GM12864 (cell line): ENCODE measurements at regions not wholly inside any gene's neighbourhood (a gene's known extent, or its start where the extent isn't known, plus 50 kb on each side); places are given as distances from the start of the nearest gene placed in this dataset.

Experiments
- DNase-seq: peaks from one replicate; pipeline ENCODE4 v3.0.0-alpha.2; 2011; ENCODE audit warnings: low read depth
- H3K4me3 ChIP-seq: 2 replicates; pipeline ENCODE4 v1.5.1; 2011; ENCODE audit warnings: mild to moderate bottlenecking, low read depth, low read length, control low read depth
- TF ChIP-seq, protein P1 (sequence below): IDR thresholded peaks from 2 replicates; pipeline ENCODE4 v1.5.1; 2011; ENCODE audit warnings: low read depth, mild to moderate bottlenecking, moderate library complexity, low read length, control low read depth, inconsistent platforms; ENCODE audit errors: missing control alignments

DNA sequence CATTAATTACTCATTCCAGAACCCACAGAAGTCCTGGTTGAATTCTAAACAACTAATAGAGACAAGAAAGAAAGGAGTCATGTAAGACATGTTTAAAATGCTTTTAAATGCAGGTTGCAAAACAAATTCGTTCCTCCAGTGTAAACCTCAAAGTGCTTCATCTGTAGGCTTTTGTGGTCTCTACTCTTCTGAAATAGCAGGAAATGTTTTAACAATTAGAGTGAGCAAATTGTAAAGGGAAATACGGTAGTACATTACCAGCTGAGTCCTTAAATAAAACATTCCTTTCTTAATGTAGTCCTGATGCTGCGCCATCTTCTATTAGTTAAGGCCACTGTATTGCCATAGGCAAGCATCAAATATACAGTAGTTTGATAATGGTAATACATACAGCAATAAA is 1934.2 kb upstream of the SEL1L start:
- DNase-seq, result no peak
- no peak overlapping the region for H3K4me3 ChIP-seq
- TF ChIP-seq, protein P1, sequence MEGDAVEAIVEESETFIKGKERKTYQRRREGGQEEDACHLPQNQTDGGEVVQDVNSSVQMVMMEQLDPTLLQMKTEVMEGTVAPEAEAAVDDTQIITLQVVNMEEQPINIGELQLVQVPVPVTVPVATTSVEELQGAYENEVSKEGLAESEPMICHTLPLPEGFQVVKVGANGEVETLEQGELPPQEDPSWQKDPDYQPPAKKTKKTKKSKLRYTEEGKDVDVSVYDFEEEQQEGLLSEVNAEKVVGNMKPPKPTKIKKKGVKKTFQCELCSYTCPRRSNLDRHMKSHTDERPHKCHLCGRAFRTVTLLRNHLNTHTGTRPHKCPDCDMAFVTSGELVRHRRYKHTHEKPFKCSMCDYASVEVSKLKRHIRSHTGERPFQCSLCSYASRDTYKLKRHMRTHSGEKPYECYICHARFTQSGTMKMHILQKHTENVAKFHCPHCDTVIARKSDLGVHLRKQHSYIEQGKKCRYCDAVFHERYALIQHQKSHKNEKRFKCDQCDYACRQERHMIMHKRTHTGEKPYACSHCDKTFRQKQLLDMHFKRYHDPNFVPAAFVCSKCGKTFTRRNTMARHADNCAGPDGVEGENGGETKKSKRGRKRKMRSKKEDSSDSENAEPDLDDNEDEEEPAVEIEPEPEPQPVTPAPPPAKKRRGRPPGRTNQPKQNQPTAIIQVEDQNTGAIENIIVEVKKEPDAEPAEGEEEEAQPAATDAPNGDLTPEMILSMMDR, result no peak

DNA sequence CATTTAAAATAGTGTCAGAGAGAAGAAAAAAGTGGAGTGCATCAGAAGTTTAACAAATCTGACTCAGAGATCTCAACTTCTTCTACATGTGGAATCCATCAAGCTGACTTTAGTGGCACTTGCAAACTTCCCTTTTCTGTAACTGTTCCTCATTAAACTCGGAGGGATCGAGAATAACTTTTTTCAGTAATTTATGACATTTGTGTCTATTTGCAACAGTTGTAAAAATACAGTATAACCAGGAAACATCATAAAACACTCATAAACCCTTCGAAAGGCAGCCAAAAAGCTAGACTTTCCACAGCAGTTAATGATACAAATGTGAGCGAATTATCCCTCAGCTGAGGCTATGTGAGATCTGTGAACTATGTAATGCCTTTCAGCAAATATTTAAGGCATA is 1936.8 kb upstream of the SEL1L start:
- no peak overlapping the region for H3K4me3 ChIP-seq
- no peak for DNase-seq
- TF ChIP-seq, protein P1, result no peak

DNA sequence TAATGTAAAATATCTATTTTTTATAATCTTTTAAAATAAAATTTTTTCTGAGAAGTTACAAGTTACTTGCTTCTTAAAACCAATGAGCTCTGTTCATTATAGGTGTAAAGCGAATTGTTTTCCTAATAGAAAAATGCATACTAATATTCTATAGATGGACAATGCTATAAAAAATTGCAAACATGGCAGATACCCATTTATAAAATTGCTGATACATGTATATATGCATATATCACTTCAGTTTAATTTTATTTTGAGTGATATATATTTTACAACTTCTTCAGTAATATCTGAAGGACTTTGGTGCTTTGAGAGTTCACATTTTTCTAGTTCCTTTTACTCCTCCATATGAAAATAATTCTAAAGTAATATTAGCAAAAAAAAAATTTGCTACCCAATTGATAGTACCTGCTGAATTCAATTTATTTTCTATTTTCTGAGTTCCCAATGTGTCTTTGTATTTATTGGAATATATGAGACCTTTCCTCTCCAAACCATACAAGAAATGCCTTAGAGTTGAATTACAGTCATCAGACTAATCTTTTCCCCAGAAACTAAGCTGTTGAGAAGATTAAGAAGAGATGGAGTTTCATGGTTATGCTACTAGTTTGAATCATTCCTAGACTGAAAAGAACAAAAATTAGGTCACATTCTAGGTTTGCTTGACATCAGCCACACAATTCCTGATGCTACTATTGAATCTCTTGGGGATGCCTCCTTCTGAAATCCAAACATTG is 1937.5 kb upstream of the SEL1L start:
- no peak for DNase-seq

DNA sequence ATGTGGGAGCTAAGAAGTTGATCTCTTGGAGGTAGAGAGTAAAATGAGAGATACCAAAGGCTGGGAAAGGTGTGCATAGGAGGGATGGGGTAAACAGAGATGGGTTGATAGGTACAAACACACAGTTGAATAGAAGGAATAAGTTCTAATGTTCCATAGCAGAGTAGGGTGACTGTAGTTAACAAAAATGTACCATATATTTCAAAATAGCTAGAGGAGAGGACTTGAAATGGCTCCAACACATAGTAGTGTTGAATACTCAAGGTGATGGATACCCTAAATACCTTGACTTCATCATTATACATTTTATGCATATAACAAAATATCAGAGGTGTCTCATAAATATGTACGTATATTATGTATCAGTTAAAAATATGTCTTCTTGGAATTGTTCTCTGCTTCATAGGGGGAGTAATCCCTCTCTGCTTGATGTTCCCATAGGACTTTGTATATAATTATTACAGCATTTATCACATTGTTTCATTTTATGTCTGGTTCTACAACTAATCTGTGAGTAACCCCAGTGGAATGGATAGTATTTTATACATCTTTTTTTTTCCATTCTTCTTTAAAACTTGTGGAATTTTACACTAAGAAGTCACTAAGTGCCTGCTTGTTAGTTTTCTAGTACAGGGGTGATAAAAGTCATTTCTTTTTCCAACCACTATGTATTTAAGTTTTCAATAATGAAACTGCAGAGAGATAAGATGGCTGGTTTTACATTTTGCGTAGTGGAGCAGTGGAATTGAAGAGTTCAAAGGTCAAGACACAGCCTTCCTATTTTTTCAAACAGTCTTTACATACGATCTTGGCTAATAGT is 1940.0 kb upstream of the SEL1L start:
- DNase-seq, result no peak
- no peak overlapping the region for H3K4me3 ChIP-seq
- TF ChIP-seq, protein P1, result no peak

More for the DNA sequence above, 1937.5 kb upstream of the SEL1L start:
- TF ChIP-seq, protein P1, result no peak
- no peak overlapping the region for H3K4me3 ChIP-seq

DNA sequence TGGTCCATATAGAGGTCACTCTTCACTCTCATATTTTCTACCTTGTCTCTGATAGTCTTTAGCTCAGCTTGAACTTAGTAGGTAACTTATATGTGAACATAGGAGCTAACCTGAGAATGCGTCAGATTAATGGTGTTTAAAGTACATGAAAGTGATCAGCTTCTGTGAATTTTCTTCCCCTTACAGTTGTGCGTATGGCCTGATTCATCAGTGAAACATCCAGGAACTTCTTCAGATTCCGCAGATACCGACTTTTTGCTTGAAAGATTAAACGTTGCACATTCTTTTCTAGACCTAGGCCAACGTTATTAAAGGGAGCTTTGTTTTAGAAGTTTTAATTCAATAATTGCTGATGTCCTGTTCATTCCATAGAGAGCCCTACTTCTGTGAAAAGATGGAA is 1945.1 kb upstream of the SEL1L start:
- H3K4me3 ChIP-seq, result no peak overlapping the region
- no peak for DNase-seq
- TF ChIP-seq, protein P1, result no peak

DNA sequence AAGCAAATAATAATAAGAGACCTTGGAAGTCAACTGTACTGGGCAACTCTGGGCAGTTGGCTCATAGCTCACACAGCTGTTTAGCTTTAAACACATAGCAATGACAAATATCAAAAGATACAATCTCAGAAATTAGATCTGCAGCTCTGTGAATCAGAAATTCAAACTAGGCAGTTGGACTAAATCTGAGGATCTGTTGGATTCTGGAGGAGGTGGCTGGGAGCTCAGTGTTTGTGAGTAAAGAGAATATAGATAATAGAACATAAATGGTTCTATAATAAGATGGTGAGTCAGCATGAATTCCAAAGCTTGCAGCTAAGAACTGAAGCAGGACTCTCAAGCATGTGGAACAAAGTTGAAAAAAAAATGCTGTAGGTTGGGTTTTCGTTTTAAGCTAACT is 1949.4 kb upstream of the SEL1L start:
- TF ChIP-seq, protein P1, result no peak
- H3K4me3 ChIP-seq, result no peak overlapping the region
- no peak for DNase-seq

DNA sequence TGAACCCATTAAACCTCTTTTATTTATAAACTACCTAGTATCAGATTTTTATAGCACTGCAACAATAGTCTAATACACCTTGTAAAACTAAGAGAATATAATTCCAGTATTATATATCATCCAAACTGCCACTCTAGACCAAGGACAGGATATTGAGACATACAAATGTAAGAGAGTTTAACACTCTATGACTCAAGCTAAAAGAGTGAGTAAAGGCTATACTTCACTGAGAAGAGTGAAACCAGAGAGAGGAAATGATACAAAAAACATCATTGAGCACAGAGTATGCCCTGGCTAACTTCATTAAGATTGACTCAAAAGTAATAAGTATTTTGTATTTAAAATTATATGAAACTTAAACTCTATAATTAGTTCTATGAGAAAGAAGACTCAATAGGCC is 1951.9 kb upstream of the SEL1L start:
- TF ChIP-seq, protein P1, result no peak
- no peak overlapping the region for H3K4me3 ChIP-seq
- no peak for DNase-seq
